Heart left ventricle (tissue), 13 donors: ENCODE measurements at regions not wholly inside any gene's neighbourhood (a gene's known extent, or its start where the extent isn't known, plus 50 kb on each side); places are given as distances from the start of the nearest gene placed in this dataset.

Experiments used
- POLR2A ChIP-seq, 2 donors: fragments of 450-650 bp; IDR thresholded peaks; one replicate each; pipeline ENCODE4 v1.6.1; 2017; ENCODE audit warnings: antibody characterized with exemption in 2 of 2, mild to moderate bottlenecking in 2 of 2, moderate library complexity in 2 of 2
- TF ChIP-seq, protein P1 (sequence below), 12 donors: fragments of 200-600 bp; sonication (generic) in 4 of 12; IDR thresholded peaks; one replicate each; pipeline versions ENCODE4 v1.5.0 to v1.8.0; 2018 to 2022; ENCODE audit warnings: antibody characterized with exemption in 12 of 12, mild to moderate bottlenecking in 5 of 12
- donor health status: ischemic (EF 13 %, LVEDD 7.1; RV severe dilation, severe dysfunction).
- donor health status: DM: no; HTN: yes; CAD: no.
- donor health status: DM: no; HTN: no; CAD: no.
- donor health status: ischemic (EF 25% LVEDD 6.9; RV normal size, moderate dysfunction).
- donor health status: ischemic (EF 25% LVEDD 5.7; RV mildly dilated, moderate dysfunction).
- donor health status: ischemic (EF 35%, LVEDD 5.7; RV mildly dilated, moderate dysfunction).
- donor health status: nonischemic (EF 11% LVEDD 7.7; RV severe dilation, severe dysfunction).
- donor health status: DM: yes; HTN: yes; CAD: no.
- donor health status: PGD.
- donor health status: ischemic (EF 29% LVEDD 5.4; RV normal size, mild dysfunction).
- donor health status: nonischemic (EF 23%, LVEDD 6.1; RV moderate dilation, normal function).

DNA sequence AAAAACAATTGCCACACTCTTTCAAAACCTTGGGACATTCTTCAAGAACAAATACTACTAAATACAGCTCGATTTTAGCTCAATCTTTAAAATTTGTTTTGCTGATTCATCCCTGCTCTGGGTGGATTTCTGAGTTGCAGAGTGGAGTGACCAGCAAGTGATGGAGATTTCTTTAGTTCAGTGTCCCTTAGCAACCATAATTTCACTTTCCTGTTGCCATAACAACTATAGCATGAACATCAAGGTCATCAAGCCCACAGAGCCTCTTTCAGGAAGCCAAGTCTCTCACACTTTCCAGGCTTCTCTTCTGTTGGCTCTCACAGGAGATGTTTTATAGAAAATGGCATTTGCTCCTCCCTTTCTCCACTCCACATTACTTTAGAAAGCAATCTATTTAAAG, 597.2 kb upstream of the ADAMTS9 start:
- TF ChIP-seq, protein P1, sequence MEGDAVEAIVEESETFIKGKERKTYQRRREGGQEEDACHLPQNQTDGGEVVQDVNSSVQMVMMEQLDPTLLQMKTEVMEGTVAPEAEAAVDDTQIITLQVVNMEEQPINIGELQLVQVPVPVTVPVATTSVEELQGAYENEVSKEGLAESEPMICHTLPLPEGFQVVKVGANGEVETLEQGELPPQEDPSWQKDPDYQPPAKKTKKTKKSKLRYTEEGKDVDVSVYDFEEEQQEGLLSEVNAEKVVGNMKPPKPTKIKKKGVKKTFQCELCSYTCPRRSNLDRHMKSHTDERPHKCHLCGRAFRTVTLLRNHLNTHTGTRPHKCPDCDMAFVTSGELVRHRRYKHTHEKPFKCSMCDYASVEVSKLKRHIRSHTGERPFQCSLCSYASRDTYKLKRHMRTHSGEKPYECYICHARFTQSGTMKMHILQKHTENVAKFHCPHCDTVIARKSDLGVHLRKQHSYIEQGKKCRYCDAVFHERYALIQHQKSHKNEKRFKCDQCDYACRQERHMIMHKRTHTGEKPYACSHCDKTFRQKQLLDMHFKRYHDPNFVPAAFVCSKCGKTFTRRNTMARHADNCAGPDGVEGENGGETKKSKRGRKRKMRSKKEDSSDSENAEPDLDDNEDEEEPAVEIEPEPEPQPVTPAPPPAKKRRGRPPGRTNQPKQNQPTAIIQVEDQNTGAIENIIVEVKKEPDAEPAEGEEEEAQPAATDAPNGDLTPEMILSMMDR (IDR thresholded peaks at IDR 0.05) = no peak
- no peak for TF ChIP-seq POLR2A (IDR thresholded peaks at IDR 0.05)
